ENCODE measurements at regions not wholly inside any gene's neighbourhood (a gene's known extent, or its start where the extent isn't known, plus 50 kb on each side); places are given as distances from the start of the nearest gene placed in this dataset.
"Not testable (repeated sequence)": the region's sequence is repeated elsewhere in the genome, so short reads cannot be mapped to it uniquely, and the experiment has no call there.

DNA sequence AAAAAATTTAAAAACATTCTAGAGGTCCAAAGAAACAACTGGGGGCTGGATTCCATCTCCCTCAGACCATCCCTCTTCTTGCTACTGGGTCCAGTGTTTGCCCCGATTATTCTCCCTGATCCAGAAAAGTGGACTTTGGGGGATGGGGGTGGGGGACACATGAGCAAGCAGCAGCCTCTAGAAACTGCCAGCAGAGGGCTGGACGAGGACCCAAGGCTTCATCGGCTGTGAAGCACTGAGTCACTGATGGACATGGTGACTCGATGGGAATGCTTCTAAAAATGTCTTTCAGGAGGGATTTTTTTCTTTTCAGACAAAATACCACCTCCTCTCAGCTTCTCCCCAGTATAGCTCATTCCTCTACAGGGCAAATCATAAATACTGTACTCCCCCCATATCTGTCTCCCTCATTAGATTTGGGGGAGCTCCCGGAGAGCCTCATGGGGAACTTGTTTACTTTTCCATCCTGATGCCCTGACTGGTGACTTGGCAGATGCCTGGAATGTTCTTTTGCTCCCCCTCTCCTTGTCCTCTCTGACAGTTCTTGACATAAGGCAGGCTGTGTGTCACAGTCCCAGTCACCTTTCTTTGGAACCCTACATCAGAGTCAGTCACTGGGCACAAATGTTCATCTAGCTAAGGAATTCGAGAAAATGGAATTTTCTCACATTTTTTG, 67.2 kb upstream of the STC2 start:
- TF ChIP-seq, protein P1, sequence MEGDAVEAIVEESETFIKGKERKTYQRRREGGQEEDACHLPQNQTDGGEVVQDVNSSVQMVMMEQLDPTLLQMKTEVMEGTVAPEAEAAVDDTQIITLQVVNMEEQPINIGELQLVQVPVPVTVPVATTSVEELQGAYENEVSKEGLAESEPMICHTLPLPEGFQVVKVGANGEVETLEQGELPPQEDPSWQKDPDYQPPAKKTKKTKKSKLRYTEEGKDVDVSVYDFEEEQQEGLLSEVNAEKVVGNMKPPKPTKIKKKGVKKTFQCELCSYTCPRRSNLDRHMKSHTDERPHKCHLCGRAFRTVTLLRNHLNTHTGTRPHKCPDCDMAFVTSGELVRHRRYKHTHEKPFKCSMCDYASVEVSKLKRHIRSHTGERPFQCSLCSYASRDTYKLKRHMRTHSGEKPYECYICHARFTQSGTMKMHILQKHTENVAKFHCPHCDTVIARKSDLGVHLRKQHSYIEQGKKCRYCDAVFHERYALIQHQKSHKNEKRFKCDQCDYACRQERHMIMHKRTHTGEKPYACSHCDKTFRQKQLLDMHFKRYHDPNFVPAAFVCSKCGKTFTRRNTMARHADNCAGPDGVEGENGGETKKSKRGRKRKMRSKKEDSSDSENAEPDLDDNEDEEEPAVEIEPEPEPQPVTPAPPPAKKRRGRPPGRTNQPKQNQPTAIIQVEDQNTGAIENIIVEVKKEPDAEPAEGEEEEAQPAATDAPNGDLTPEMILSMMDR (IDR thresholded peaks at IDR 0.05; ENCODE audit: control extremely low read depth, extremely low read depth, low read depth, missing control alignments), result no peak
- ChIA-PET POLR2A (no interaction called here), CTCF (no interaction called here)
- DNase-seq (ENCODE audit: extremely low spot score), result no peak

DNA sequence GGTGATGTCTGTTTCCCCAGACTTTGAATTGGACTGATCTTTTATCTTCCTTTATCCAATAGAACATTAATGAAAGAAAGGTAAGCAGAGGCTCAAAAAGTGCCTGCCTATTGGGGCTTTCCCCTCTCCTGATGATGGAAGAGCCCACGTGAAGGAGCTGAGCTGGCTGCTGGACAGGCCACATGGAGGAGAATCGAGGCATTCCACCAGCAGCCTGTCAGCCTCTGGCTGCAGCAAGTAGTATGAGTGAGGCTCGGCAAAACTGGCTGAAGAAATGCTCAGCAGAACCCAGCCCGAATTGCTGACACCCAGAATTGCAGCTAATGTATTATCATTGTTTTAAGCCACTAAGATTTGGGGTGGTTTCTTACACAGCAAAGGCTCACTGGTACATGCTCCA, 66.5 kb upstream of the STC2 start:
- POLR2A ChIA-PET, result no interaction called here
- TF ChIP-seq, protein P1 (IDR thresholded peaks at IDR 0.05; ENCODE audit: control extremely low read depth, extremely low read depth, low read depth, missing control alignments), result no peak
- CTCF ChIA-PET, result no interaction called here
- no peak for DNase-seq (ENCODE audit: extremely low spot score)

GRCh38 chr5:173392172-173392571, 64.0 kb upstream of the STC2 start:
- TF ChIP-seq, protein P1 (IDR thresholded peaks at IDR 0.05; ENCODE audit: control extremely low read depth, extremely low read depth, low read depth, missing control alignments), result no peak
- DNase-seq (ENCODE audit: extremely low spot score), result no peak
- ChIA-PET POLR2A (no interaction called here), CTCF (no interaction called here)

- TF ChIP-seq, protein P1 (IDR thresholded peaks at IDR 0.05; ENCODE audit: control extremely low read depth, extremely low read depth, low read depth, missing control alignments), result no peak
- ChIA-PET CTCF (interaction anchor here (0.8 kb wide), 1 partner anchor 11 kb away, joined by 3 read pairs; no protein-coding TSS in a partner anchor), POLR2A (no interaction called here)
- DNase-seq (ENCODE audit: extremely low spot score), result no peak
Observed at GRCh38 chr5:173391031-173391430, 62.8 kb upstream of the STC2 start.

GRCh38 chr5:173387293-173387692, 59.1 kb upstream of the STC2 start:
- CTCF ChIA-PET, POLR2A ChIA-PET: not testable (repeated sequence)

GRCh38 chr5:173385832-173386360, 57.7 kb upstream of the STC2 start:
- TF ChIP-seq, protein P1 (IDR thresholded peaks at IDR 0.05; ENCODE audit: control extremely low read depth, extremely low read depth, low read depth, missing control alignments), result no peak
- CTCF ChIA-PET, result no interaction called here
- POLR2A ChIA-PET, result no interaction called here

More at GRCh38 chr5:173387293-173387692, 59.1 kb upstream of the STC2 start:
- DNase-seq (ENCODE audit: extremely low spot score), result not testable (repeated sequence)

GRCh38 chr5:173383711-173384110, 55.5 kb upstream of the STC2 start:
- DNase-seq (ENCODE audit: extremely low spot score), result no peak
- TF ChIP-seq, protein P1 (IDR thresholded peaks at IDR 0.05; ENCODE audit: control extremely low read depth, extremely low read depth, low read depth, missing control alignments), result no peak
- ChIA-PET CTCF (no interaction called here), POLR2A (no interaction called here)

More at GRCh38 chr5:173385832-173386360, 57.7 kb upstream of the STC2 start:
- DNase-seq (ENCODE audit: extremely low spot score), result no peak

Measured in GM10248 (cell line).